GM23338 (cell line): ENCODE measurements at regions not wholly inside any gene's neighbourhood (a gene's known extent, or its start where the extent isn't known, plus 50 kb on each side); places are given as distances from the start of the nearest gene placed in this dataset.

Source experiments
- ATAC-seq: fragments of 200-7000 bp; cut with Tn5 transposase; 3 replicates; pipeline ENCODE4 v1.9.1; 2020
- DNase-seq: peaks from one replicate; pipeline ENCODE4 v3.0.0-alpha.2; 2015; ENCODE audit warnings: low spot score
- H2AFZ ChIP-seq: fragments of 200-600 bp; sonication (generic); 2 replicates; pipeline ENCODE4 v1.8.0; 2016; ENCODE audit warnings: antibody characterized with exemption, mild to moderate bottlenecking, moderate library complexity
- H3F3A ChIP-seq: fragments of 200-600 bp; sonication (generic); replicated peaks from 2 replicates; pipeline ENCODE4 v1.8.0; 2017; ENCODE audit warnings: antibody characterized with exemption, mixed run types, low read depth
- H3K27ac ChIP-seq: fragments of 200-600 bp; sonication (generic); 2 replicates; pipeline ENCODE4 v1.6.1; 2016; ENCODE audit warnings: low read depth
- H3K27me3 ChIP-seq: fragments of 200-600 bp; sonication (generic); 2 replicates; pipeline ENCODE4 v1.8.0; 2016; ENCODE audit warnings: mild to moderate bottlenecking, mixed run types, moderate library complexity; ENCODE audit not compliant: insufficient read depth
- H3K36me3 ChIP-seq: fragments of 200-600 bp; sonication (generic); 2 replicates; pipeline ENCODE4 v1.8.0; 2016; ENCODE audit warnings: mild to moderate bottlenecking; ENCODE audit not compliant: insufficient read depth
- H3K4me1 ChIP-seq: fragments of 200-600 bp; sonication (generic); 2 replicates; pipeline ENCODE4 v1.8.0; 2016; ENCODE audit warnings: mild to moderate bottlenecking, moderate library complexity; ENCODE audit not compliant: insufficient read depth
- H3K4me2 ChIP-seq: fragments of 200-600 bp; sonication (generic); 2 replicates; pipeline ENCODE4 v1.7.1; 2017; ENCODE audit warnings: mixed run types
- H3K4me3 ChIP-seq: fragments of 200-600 bp; sonication (generic); 2 replicates; pipeline ENCODE4 v1.6.1; 2016; ENCODE audit warnings: mixed run types
- H3K79me2 ChIP-seq: fragments of 200-600 bp; sonication (generic); replicated peaks from 2 replicates; pipeline ENCODE4 v1.8.0; 2017; ENCODE audit warnings: mild to moderate bottlenecking; ENCODE audit not compliant: insufficient read depth
- H3K9me2 ChIP-seq: fragments of 200-600 bp; sonication (generic); 2 replicates; pipeline ENCODE4 v1.8.0; 2017; ENCODE audit not compliant: insufficient read depth
- H4K20me1 ChIP-seq: fragments of 200-600 bp; sonication (generic); replicated peaks from 2 replicates; pipeline ENCODE4 v1.8.0; 2017; ENCODE audit warnings: mild to moderate bottlenecking; ENCODE audit not compliant: insufficient read depth
- H3K27ac Mint-ChIP-seq: 2 replicates; pipeline ENCODE4 v1.8.0; 2020; ENCODE audit warnings: inconsistent platforms, mild to moderate bottlenecking, moderate library complexity, mixed read lengths
- H3K27me3 Mint-ChIP-seq: 3 replicates; pipeline ENCODE4 v1.8.0; 2022; ENCODE audit warnings: low read depth, mild to moderate bottlenecking, moderate library complexity, mixed read lengths, inconsistent platforms; ENCODE audit not compliant: insufficient read depth, poor library complexity
- H3K36me3 Mint-ChIP-seq: 3 replicates; pipeline ENCODE4 v1.8.0; 2021; ENCODE audit warnings: low read depth, mild to moderate bottlenecking, inconsistent platforms, moderate library complexity, mixed read lengths
- H3K4me1 Mint-ChIP-seq: 3 replicates; pipeline ENCODE4 v1.8.0; 2020; ENCODE audit warnings: mild to moderate bottlenecking, inconsistent platforms, mixed read lengths
- H3K4me3 Mint-ChIP-seq: 3 replicates; pipeline ENCODE4 v1.8.0; 2021; ENCODE audit warnings: moderate library complexity, mild to moderate bottlenecking, inconsistent platforms, mixed read lengths
- H3K9me3 Mint-ChIP-seq: 3 replicates; pipeline ENCODE4 v1.8.0; 2020; ENCODE audit warnings: moderate library complexity, mild to moderate bottlenecking, inconsistent platforms, mixed read lengths
- CREB1 ChIP-seq: fragments of 250-450 bp; sonication (Bioruptor Pico); IDR thresholded peaks from 2 replicates; pipeline ENCODE4 v1.5.0; 2020; ENCODE audit warnings: low read depth, mild to moderate bottlenecking, moderate library complexity
- CTCF ChIP-seq, 2 experiments: fragments of 200-600 bp in 1 of 2; sonication (generic) in 1 of 2; conservative IDR thresholded peaks; 2 replicates each; pipeline versions ENCODE4 v1.5.1 to v1.6.1; 2016 to 2017; ENCODE audit warnings: antibody characterized with exemption in 2 of 2, low read depth in 2 of 2, mild to moderate bottlenecking in 2 of 2, moderate library complexity in 1 of 2
- EZH2 ChIP-seq: fragments of 200-600 bp; sonication (generic); IDR thresholded peaks from one replicate; pipeline ENCODE4 v1.8.0; 2017; ENCODE audit warnings: antibody characterized with exemption, mild to moderate bottlenecking, low read depth; ENCODE audit not compliant: unreplicated experiment
- JUNB ChIP-seq: IDR thresholded peaks from one replicate; pipeline ENCODE4 v1.6.1; 2016; ENCODE audit warnings: antibody characterized with exemption; ENCODE audit not compliant: unreplicated experiment
- NANOG ChIP-seq: IDR thresholded peaks from 2 replicates; pipeline ENCODE4 v1.6.1; 2016; ENCODE audit warnings: antibody characterized with exemption, borderline replicate concordance
- POLR2AphosphoS5 ChIP-seq: IDR thresholded peaks from 2 replicates; pipeline ENCODE4 v1.6.1; 2016; ENCODE audit warnings: antibody characterized with exemption, low read depth
- STAT1 ChIP-seq: IDR thresholded peaks from one replicate; pipeline ENCODE4 v1.6.1; 2016; ENCODE audit warnings: antibody characterized with exemption; ENCODE audit not compliant: unreplicated experiment
- ZNF114 ChIP-seq: fragments of 250-450 bp; sonication (Bioruptor Pico); IDR thresholded peaks from 2 replicates; pipeline ENCODE4 v1.5.0; 2020; ENCODE audit warnings: mild to moderate bottlenecking, moderate library complexity
- ZNF331 ChIP-seq: fragments of 250-450 bp; sonication (Bioruptor Pico); IDR thresholded peaks from 2 replicates; pipeline ENCODE4 v1.5.0; 2020; ENCODE audit warnings: low read depth, mild to moderate bottlenecking, moderate library complexity
- ZNF462 ChIP-seq: fragments of 250-450 bp; sonication (Bioruptor Pico); IDR thresholded peaks from 2 replicates; pipeline ENCODE4 v1.5.0; 2020; ENCODE audit warnings: mild to moderate bottlenecking, moderate library complexity

GRCh38 chr11:2076441-2076840, 62.7 kb downstream of the IGF2 start (continued):
- TF ChIP-seq POLR2AphosphoS5 (no peak), STAT1 (no peak), EZH2 (no peak), JUNB (no peak), CREB1 (CRISPR knock-in tag) (no peak), NANOG (no peak), ZNF114 (no peak), ZNF331 (CRISPR knock-in tag) (no peak)

- peaks cover 4% of the 10 kb centered on the region; the same call in 2 of the 3 replicates for H3K4me1 Mint-ChIP-seq
- Histone ChIP-seq H3K27ac (no peak overlapping the region), H4K20me1 (no peaks in the 10 kb centered on the region), H3K27me3 (no peaks in the 10 kb centered on the region), H3K4me1 (no peaks in the 10 kb centered on the region), H3K4me2 (no peak overlapping the region), H3K9me2 (no peaks in the 10 kb centered on the region), H3K79me2 (no peaks in the 10 kb centered on the region), H3K4me3 (no peak overlapping the region), H3K36me3 (no peaks in the 10 kb centered on the region), H2AFZ (peak overlapping the region; percentile 19; the same call in 1 of the 2 replicates), H3F3A (no peaks in the 10 kb centered on the region)
- ATAC-seq (peak; percentile 90), DNase-seq (peak; percentile 87)
- H3K4me3 Mint-ChIP-seq = no peak overlapping the region
- H3K9me3 Mint-ChIP-seq = no peaks in the 10 kb centered on the region
- no peaks in the 10 kb centered on the region for H3K36me3 Mint-ChIP-seq
- TF ChIP-seq ZNF462 (CRISPR knock-in tag) = no peak
- TF ChIP-seq JUNB = no peak
- peak; percentile 71 to 77 for TF ChIP-seq CTCF (conservative IDR thresholded peaks at IDR 0.05; ENCODE audit: low read depth in 2 of 2)
- TF ChIP-seq POLR2AphosphoS5 = no peak
- H3K27me3 Mint-ChIP-seq = peaks cover 16% of the 10 kb centered on the region
- no peak overlapping the region for H3K27ac Mint-ChIP-seq
Observed at GRCh38 chr11:2074266-2074825, 64.8 kb downstream of the IGF2 start.
